ENCODE measurements at regions not wholly inside any gene's neighbourhood (a gene's known extent, or its start where the extent isn't known, plus 50 kb on each side); places are given as distances from the start of the nearest gene placed in this dataset.

DNA sequence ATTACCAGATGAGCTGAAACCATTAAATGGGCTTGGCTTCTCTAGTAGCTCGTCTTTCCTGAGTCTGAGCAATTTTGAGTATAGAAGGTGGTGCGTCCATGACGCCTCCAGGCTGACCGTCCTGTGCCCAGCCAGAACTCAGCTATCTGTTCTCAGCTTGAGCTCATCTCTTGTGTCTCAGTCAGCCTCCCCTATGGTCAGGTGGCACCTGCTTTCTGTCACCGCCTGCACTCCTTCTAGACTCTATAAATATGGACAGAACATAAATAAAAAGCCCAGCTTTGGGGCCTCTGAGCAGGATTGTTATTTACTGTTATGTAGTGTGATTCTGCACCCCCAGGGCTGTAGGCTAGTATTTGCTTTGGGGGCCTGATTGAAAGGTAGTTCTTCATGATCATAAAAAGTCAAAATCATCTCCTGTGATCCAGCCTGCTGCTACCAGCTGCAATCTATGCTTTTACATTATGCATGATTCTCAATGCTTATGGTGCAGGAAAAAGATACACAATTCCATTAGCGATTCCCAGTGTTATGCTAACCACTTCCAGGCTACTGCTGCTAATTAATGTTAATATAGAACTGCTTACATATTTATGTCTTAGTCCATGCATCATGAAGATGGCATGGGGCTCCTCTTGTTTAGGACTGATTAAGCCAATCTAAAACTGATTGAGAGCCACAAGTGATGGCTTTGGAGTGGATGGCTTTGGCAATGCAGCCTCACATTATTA lies 72.5 kb upstream of the TMTC4 start:
- TF ChIP-seq POLR2A (IDR thresholded peaks at IDR 0.05; ENCODE audit: borderline replicate concordance, extremely low read depth, insufficient read depth, insufficient read length) (no peak), POLR2AphosphoS5 (IDR thresholded peaks at IDR 0.05; ENCODE audit: low read depth, low read length) (no peak), JUND (IDR thresholded peaks at IDR 0.05) (no peak), ZNF274 (IDR thresholded peaks at IDR 0.05; ENCODE audit: low read depth, low read length) (no peak), SP1 (IDR thresholded peaks at IDR 0.05; ENCODE audit: low read depth) (no peak), EGR1 (IDR thresholded peaks at IDR 0.05; ENCODE audit: low read depth) (no peak), EZH2 (IDR thresholded peaks at IDR 0.05) (no peak), SIN3A (IDR thresholded peaks at IDR 0.05; ENCODE audit: low read depth) (no peak), CBX3 (IDR thresholded peaks at IDR 0.05; ENCODE audit: low read depth) (no peak)
- TF ChIP-seq, protein P1, sequence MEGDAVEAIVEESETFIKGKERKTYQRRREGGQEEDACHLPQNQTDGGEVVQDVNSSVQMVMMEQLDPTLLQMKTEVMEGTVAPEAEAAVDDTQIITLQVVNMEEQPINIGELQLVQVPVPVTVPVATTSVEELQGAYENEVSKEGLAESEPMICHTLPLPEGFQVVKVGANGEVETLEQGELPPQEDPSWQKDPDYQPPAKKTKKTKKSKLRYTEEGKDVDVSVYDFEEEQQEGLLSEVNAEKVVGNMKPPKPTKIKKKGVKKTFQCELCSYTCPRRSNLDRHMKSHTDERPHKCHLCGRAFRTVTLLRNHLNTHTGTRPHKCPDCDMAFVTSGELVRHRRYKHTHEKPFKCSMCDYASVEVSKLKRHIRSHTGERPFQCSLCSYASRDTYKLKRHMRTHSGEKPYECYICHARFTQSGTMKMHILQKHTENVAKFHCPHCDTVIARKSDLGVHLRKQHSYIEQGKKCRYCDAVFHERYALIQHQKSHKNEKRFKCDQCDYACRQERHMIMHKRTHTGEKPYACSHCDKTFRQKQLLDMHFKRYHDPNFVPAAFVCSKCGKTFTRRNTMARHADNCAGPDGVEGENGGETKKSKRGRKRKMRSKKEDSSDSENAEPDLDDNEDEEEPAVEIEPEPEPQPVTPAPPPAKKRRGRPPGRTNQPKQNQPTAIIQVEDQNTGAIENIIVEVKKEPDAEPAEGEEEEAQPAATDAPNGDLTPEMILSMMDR (IDR thresholded peaks at IDR 0.05 in 2 of 3, conservative IDR thresholded peaks at IDR 0.05 in 1 of 3; ENCODE audit: borderline replicate concordance in 1 of 3, insufficient read depth in 1 of 3, low read depth in 2 of 3, low read length in 2 of 3), result no peak
- TF ChIP-seq, protein P2, sequence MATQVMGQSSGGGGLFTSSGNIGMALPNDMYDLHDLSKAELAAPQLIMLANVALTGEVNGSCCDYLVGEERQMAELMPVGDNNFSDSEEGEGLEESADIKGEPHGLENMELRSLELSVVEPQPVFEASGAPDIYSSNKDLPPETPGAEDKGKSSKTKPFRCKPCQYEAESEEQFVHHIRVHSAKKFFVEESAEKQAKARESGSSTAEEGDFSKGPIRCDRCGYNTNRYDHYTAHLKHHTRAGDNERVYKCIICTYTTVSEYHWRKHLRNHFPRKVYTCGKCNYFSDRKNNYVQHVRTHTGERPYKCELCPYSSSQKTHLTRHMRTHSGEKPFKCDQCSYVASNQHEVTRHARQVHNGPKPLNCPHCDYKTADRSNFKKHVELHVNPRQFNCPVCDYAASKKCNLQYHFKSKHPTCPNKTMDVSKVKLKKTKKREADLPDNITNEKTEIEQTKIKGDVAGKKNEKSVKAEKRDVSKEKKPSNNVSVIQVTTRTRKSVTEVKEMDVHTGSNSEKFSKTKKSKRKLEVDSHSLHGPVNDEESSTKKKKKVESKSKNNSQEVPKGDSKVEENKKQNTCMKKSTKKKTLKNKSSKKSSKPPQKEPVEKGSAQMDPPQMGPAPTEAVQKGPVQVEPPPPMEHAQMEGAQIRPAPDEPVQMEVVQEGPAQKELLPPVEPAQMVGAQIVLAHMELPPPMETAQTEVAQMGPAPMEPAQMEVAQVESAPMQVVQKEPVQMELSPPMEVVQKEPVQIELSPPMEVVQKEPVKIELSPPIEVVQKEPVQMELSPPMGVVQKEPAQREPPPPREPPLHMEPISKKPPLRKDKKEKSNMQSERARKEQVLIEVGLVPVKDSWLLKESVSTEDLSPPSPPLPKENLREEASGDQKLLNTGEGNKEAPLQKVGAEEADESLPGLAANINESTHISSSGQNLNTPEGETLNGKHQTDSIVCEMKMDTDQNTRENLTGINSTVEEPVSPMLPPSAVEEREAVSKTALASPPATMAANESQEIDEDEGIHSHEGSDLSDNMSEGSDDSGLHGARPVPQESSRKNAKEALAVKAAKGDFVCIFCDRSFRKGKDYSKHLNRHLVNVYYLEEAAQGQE (IDR thresholded peaks at IDR 0.05; ENCODE audit: low read depth), result no peak
- TF ChIP-seq, protein P3, sequence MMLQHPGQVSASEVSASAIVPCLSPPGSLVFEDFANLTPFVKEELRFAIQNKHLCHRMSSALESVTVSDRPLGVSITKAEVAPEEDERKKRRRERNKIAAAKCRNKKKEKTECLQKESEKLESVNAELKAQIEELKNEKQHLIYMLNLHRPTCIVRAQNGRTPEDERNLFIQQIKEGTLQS (IDR thresholded peaks at IDR 0.05), result no peak

All from HCT116 (cell line).